Trophoblast cell (in vitro differentiated cells and primary cell): ENCODE measurements at regions not wholly inside any gene's neighbourhood (a gene's known extent, or its start where the extent isn't known, plus 50 kb on each side); places are given as distances from the start of the nearest gene placed in this dataset.
"Not testable (repeated sequence)": the region's sequence is repeated elsewhere in the genome, so short reads cannot be mapped to it uniquely, and the experiment has no call there.

Experiments used
- DNase-seq, 2 donors: peaks; one replicate each; pipeline ENCODE4 v3.0.0-alpha.2; 2016
- H2AFZ ChIP-seq: 2 replicates; pipeline ENCODE4 v1.6.1; 2013; ENCODE audit warnings: low read length, moderate library complexity, mild to moderate bottlenecking; ENCODE audit not compliant: insufficient read depth, poor library complexity
- H2AK5ac ChIP-seq: 2 replicates; pipeline ENCODE4 v1.6.1; 2013; ENCODE audit warnings: mild to moderate bottlenecking, low read length
- H2BK120ac ChIP-seq: 2 replicates; pipeline ENCODE4 v1.6.1; 2013; ENCODE audit warnings: low read length, mild to moderate bottlenecking, moderate library complexity; ENCODE audit not compliant: insufficient read depth, poor library complexity
- H2BK12ac ChIP-seq: 2 replicates; pipeline ENCODE4 v1.6.1; 2013; ENCODE audit warnings: mild to moderate bottlenecking, low read length, moderate library complexity
- H2BK5ac ChIP-seq: 2 replicates; pipeline ENCODE4 v1.6.1; 2013; ENCODE audit warnings: low read length, low read depth, moderate library complexity, mild to moderate bottlenecking; ENCODE audit not compliant: poor library complexity
- H3K14ac ChIP-seq: 2 replicates; pipeline ENCODE4 v1.6.1; 2013; ENCODE audit warnings: mild to moderate bottlenecking, low read length
- H3K18ac ChIP-seq: 2 replicates; pipeline ENCODE4 v1.6.1; 2013; ENCODE audit warnings: mild to moderate bottlenecking, low read length
- H3K23ac ChIP-seq: 2 replicates; pipeline ENCODE4 v1.6.1; 2013; ENCODE audit warnings: low read length
- H3K27ac ChIP-seq: 2 replicates; pipeline ENCODE4 v1.5.1; 2013; ENCODE audit warnings: low read depth, mild to moderate bottlenecking, inconsistent platforms, low read length, moderate library complexity
- H3K27me3 ChIP-seq: 2 replicates; pipeline ENCODE4 v1.6.1; 2013; ENCODE audit warnings: inconsistent platforms, mild to moderate bottlenecking, low read length, moderate library complexity; ENCODE audit not compliant: insufficient read depth
- H3K36me3 ChIP-seq, 2 experiments: 1 replicate in 1 of 2; 2 replicates in 1 of 2; pipeline ENCODE4 v1.6.1; 2013; ENCODE audit warnings: low read length in 2 of 2, mild to moderate bottlenecking in 2 of 2, moderate library complexity in 1 of 2; ENCODE audit not compliant: insufficient read depth in 2 of 2, control insufficient read depth in 1 of 2
- H3K4ac ChIP-seq: 2 replicates; pipeline ENCODE4 v1.6.1; 2013; ENCODE audit warnings: low read depth, mild to moderate bottlenecking, low read length, moderate library complexity
- H3K4me1 ChIP-seq, 2 experiments: 1 replicate in 1 of 2; 2 replicates in 1 of 2; pipeline ENCODE4 v1.6.1; 2013; ENCODE audit warnings: low read length in 2 of 2, mild to moderate bottlenecking in 2 of 2, moderate library complexity in 1 of 2; ENCODE audit not compliant: insufficient read depth in 2 of 2, control insufficient read depth in 1 of 2
- H3K4me2 ChIP-seq: 2 replicates; pipeline ENCODE4 v1.6.1; 2013; ENCODE audit warnings: inconsistent platforms, mild to moderate bottlenecking, low read length, moderate library complexity
- H3K4me3 ChIP-seq: 2 replicates; pipeline ENCODE4 v1.5.1; 2013; ENCODE audit warnings: mild to moderate bottlenecking, low read depth, low read length, inconsistent platforms
- H3K79me1 ChIP-seq: one replicate; pipeline ENCODE4 v1.6.1; 2013; ENCODE audit warnings: low read length
- H3K79me2 ChIP-seq: 2 replicates; pipeline ENCODE4 v1.6.1; 2013; ENCODE audit warnings: low read length, mild to moderate bottlenecking; ENCODE audit not compliant: control insufficient read depth, insufficient read depth, poor library complexity
- H3K9ac ChIP-seq: 2 replicates; pipeline ENCODE4 v1.6.1; 2013; ENCODE audit warnings: mild to moderate bottlenecking, low read length
- H3K9me3 ChIP-seq: 2 replicates; pipeline ENCODE4 v1.6.1; 2013; ENCODE audit warnings: low read depth, mild to moderate bottlenecking, control low read depth, inconsistent platforms, low read length; ENCODE audit not compliant: insufficient read depth
- H4K12ac ChIP-seq: 2 replicates; pipeline ENCODE4 v1.6.1; 2013; ENCODE audit warnings: low read depth, mild to moderate bottlenecking, low read length, moderate library complexity
- H4K8ac ChIP-seq: 2 replicates; pipeline ENCODE4 v1.6.1; 2013; ENCODE audit warnings: low read depth, mild to moderate bottlenecking, low read length, moderate library complexity
- H4K91ac ChIP-seq: one replicate; pipeline ENCODE4 v1.6.1; 2013; ENCODE audit warnings: low read depth, mild to moderate bottlenecking, low read length, moderate library complexity
- WGBS: extraction: QIAGEN DNeasy Blood & Tissue Kit; methylation state at CpG from one replicate; pipeline ENCODE4 v1.1.7; 2013; ENCODE audit warnings: missing lambda C conversion rate; ENCODE audit not compliant: insufficient read length, insufficient coverage; ENCODE audit errors: extremely low coverage; 5-methylcytosine and 5-hydroxymethylcytosine counted together

GRCh38 chr7:55313671-55314070 is 51.5 kb upstream of the LANCL2 start:
- H3K4me3 ChIP-seq, H4K8ac ChIP-seq, H3K4me1 ChIP-seq, H3K4me2 ChIP-seq, H2BK120ac ChIP-seq, H3K18ac ChIP-seq, H3K9me3 ChIP-seq, H3K36me3 ChIP-seq, H3K79me1 ChIP-seq, H3K27ac ChIP-seq, H3K23ac ChIP-seq, H4K12ac ChIP-seq, H2BK5ac ChIP-seq, H3K79me2 ChIP-seq, H2AFZ ChIP-seq, H3K27me3 ChIP-seq, H3K4ac ChIP-seq, H3K9ac ChIP-seq, H2AK5ac ChIP-seq, H4K91ac ChIP-seq, H2BK12ac ChIP-seq, H3K14ac ChIP-seq: not testable (repeated sequence)
- peak; percentile 58 to 68 for DNase-seq
- WGBS, result no CpG with 5 or more reads among the region's 5 CpGs

- H2AFZ ChIP-seq, result no peak overlapping the region
- no peak overlapping the region for H3K4me2 ChIP-seq
- H2BK120ac ChIP-seq, result no peak overlapping the region
- peaks cover 5% of the 10 kb centered on the region for H3K9me3 ChIP-seq
- H4K12ac ChIP-seq, result no peak overlapping the region
- no peaks in the 10 kb centered on the region for H3K4me1 ChIP-seq
- H3K27ac ChIP-seq, result no peak overlapping the region
- no peak overlapping the region for H2BK5ac ChIP-seq
- H3K36me3 ChIP-seq, result no peaks in the 10 kb centered on the region
- H3K79me1 ChIP-seq, result no peaks in the 10 kb centered on the region
- no peak overlapping the region for H3K4me3 ChIP-seq
- H3K27me3 ChIP-seq, result no peaks in the 10 kb centered on the region
- no CpG with 5 or more reads among the region's 8 CpGs for WGBS
- H4K91ac ChIP-seq, result no peak overlapping the region
- no peak overlapping the region for H3K4ac ChIP-seq
- H3K14ac ChIP-seq, result no peak overlapping the region
- H2BK12ac ChIP-seq, result no peak overlapping the region
- H3K23ac ChIP-seq, result no peak overlapping the region
- no peak overlapping the region for H2AK5ac ChIP-seq
- H4K8ac ChIP-seq, result no peak overlapping the region
- no peak overlapping the region for H3K18ac ChIP-seq
- peak; percentile 85 to 93 for DNase-seq
- H3K79me2 ChIP-seq, result no peaks in the 10 kb centered on the region
- H3K9ac ChIP-seq, result no peak overlapping the region
Observed at GRCh38 chr7:55314967-55315366, 50.2 kb upstream of the LANCL2 start.
